ENCODE measurements at regions not wholly inside any gene's neighbourhood (a gene's known extent, or its start where the extent isn't known, plus 50 kb on each side); places are given as distances from the start of the nearest gene placed in this dataset.

GRCh38 chr12:9363145-9363544 lies 154.9 kb upstream of the PZP start:
- TF ChIP-seq POLR2A (IDR thresholded peaks at IDR 0.05): no peak
- TF ChIP-seq CTCF (IDR thresholded peaks at IDR 0.05): no peak
